GM21528 (cell line): ENCODE measurements at regions not wholly inside any gene's neighbourhood (a gene's known extent, or its start where the extent isn't known, plus 50 kb on each side); places are given as distances from the start of the nearest gene placed in this dataset.

Experiments used
- ATAC-seq: cut with Tn5 transposase; IDR thresholded peaks from one replicate; pipeline ENCODE4 v1.9.1; 2021; ENCODE audit warnings: mild to moderate bottlenecking, moderate library complexity; ENCODE audit not compliant: unreplicated experiment, low FRiP score

DNA sequence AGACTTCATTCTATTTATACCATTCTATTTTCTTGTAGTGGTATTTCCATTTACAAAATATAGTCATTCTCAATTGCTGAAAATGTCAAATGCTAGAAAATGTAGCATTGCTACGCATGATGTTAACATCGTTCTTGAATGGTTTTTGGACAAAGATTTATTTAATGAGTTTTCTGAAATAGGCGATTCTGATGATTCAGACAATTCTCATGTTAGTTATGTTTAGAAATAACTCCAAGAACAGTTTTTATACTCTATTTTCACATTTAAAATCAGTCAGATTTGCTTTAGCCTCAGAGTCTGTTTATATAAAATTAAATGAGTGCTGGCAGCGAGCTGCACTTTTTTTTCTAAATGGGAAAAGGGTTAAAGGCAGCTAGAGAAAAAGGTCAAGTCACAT, 414.8 kb upstream of the MGAT4C start:
- no peak for ATAC-seq

DNA sequence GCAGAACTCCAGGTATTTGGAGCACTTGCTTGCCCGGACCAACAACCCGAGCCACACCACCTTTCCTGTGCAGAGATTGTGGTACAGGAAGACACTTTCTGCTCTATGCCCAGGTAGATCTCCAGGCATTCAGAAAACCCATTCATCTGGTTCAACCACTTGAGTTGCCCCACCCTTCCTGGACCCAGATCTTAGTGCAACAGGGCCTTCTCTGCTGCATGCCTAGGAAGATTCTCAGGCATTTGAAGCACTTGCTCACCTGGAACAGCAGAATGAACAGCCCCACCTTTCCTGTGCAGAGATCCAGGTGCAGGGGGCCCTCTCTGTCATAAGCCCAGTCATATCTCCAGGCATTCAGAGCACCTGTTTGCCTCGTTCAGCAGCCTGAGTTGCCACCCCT, 412.8 kb upstream of the MGAT4C start:
- no peak for ATAC-seq

DNA sequence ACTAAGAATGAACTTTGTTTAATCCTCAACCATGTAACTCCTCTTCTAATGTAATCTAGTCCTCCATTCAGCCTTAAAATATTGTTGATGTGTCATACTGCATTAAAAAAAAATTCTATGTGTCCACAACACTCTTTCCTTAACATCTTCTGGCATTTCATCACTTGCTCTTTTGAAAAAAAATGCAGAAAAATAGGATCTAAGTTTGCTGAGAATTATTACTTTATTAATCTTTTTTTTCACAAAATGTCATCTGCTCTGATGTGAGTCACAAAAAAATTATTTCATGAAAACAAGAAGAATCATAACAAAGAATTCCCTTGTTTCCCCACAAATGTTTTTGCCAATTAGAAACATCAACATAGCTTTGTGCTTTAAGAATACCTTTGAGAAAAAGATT, 410.1 kb upstream of the MGAT4C start:
- no peak for ATAC-seq

DNA sequence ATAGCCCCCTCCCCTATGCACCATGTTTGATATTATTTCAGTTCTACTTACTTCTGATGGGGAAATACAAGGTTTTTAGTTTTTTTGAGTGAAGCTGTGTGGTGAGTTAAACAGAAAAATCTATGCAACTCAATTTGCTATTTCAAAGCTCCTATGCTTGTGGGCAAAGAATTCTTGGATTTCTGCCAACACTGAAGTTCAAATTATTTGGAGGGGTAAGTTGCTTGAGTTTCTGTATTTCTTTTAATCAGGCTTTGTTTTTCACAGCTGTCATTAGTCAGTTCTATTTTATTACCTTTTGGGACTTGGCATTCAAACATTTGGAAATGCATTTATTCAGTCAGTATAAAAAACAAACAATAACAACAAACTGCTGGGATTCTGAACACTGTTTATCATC, 407.5 kb upstream of the MGAT4C start:
- ATAC-seq = no peak

DNA sequence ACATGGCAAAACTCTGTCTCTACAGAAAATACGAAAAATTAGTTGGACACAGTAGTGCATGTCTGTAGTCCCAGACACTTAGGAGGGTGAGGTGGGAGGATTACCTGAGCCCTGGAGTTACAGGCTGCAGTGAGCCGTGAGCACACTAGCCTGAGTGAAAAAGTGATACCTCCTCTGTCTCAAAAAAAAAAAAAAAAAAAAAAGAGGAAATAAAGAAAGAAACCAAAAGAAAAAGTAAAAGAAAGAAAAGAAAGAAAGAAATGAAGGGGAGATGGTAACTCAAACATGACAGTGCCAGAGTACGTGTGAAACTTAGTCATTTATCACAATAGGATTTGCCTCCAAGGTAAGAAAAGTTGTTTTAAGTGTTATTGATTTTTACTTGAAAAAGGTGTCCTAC, 407.0 kb upstream of the MGAT4C start:
- ATAC-seq = no peak

DNA sequence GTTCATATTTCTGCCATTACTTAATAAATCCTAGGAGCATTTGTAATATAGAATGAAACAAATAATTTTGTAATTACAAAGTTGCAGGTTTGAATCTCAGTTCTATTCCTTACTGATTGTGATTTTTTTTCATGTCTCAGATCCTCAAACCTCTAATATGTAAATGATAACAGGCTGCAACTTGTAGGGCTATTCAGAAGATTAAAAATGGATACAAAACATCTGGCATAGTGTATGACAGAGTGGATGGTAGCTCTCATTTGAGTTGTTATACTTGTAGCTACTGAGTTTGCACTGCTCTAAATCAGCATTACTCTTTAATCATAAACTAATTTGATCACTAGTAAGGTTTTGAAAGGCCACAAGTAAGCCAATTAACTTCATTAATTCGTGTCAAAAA, 406.3 kb upstream of the MGAT4C start:
- no peak for ATAC-seq

DNA sequence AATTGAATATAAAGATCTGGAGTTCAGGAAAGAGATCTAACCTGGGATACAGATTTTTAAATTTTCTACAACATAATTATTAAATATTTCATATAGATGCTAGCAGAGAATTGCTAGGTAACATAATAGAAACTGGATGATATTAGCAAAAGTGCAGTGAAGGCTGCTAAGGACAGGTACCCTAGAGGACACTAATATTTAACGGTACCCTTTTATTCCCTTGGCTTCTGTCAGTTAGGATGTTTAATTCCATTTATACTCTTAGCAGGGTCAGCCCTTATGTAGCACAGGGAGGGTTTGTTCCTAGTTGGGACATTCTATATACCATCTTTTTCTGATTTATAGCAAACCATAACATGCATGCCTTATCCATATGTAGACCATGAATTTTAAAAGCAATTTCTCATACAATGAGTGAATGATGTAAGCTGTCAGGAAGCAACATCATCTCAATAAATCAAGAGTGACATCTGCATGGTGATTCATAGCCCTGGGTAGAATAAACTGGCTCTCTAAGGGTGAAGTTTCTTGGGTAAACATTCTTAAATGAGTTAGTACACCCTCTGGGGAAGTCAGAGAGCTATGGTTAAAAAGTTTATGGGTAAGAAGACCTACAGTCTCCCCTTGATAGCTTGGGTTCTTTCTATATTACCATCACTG, 404.4 kb upstream of the MGAT4C start:
- no peak for ATAC-seq

DNA sequence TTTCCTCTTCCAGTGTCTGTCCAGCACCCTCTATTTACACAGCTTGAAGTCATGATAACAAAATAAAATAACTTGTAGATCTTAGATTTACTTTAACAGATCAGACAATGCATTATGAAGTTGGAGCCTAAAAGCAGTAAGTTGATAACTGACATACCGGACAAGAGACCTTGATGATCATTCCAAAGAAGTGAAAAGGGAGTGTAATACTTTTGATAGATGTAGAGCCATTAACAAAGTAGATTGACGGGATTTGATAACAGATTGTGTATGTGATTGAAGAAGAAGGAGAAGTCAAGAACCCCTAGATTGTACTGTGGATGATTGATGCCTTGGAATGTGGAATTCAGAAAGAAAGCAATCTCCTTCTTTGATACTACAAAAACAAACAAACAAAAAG, 403.8 kb upstream of the MGAT4C start:
- ATAC-seq = no peak

DNA sequence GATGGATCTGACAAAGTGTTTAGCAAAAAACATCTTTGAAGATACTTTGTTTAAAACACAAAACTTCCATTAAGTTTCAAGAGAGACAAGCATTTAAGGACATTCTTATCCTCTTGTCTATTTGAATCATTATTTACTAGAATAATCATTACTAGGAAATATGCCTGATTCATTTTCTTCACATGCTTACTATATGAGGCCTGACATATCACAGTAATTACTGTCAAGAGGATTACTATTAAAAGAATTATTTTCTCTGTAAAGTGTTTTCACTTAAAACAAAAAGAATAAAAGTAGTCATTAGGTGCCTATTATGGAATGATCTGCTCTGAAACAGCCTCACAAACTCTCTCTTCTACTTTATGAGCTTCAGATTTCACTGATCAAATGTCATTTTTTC, 402.1 kb upstream of the MGAT4C start:
- ATAC-seq = no peak

DNA sequence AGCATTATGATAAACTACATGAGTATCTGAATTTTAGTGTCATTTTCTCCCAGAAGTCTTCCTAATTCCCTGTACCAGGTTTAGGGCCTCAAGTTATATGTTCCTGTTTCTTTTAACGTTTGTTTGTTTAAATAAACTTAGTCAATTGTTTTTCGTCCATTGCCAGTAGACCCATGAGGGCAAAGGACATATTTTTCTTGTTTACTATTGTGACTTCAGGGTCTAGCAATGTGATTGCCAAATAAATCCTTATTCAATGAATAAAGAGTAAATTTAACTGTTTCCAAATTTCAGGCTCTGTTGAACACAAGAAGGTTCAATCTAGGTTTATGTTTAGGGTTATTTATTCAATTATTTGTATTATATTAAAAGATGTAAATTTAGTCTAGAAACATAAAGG, 391.6 kb upstream of the MGAT4C start:
- no peak for ATAC-seq

DNA sequence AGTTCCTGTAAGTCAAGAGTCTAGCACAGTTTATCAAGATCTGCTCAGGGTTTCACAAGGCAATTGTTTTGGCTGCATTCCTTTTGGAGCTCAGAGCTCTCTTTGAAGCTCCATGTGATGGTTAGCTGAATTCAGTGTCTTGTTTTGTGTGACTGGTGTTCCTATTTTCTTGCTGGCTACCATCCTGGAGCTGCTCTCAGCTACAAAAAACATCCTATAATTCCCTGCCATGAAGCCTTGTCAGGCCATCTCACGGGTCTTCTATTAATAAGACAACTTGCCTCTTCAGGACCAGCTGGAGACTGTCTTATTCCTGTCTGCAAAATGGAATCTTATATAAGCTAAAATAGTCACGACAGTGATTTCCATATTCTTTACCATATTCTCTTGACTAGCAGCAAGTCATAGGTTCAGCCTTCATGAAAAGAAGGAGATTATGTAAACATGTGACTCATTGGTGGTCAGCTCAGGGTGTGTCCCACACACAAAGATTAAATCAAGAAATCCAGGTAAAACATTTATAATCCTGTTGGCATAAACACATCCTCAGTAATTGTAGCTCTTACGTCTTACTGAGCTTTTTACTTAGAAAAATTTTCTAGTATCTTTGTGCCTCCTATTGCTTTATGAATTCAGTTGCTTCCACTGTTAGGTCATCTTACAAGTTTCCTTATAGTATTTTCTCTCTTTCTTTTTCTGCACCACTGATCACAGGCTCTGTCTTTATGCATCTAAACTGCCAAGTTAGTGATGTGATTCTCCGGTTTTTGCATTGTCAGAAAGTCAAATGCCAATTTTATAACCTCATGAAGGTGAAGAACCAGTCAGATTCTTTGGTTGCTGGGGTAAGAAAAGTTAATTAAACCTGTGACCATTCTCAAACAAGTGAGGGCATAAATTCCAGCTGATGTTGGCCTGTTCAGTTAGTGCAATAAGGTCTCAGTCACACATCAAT, 378.5 kb upstream of the MGAT4C start:
- no peak for ATAC-seq

DNA sequence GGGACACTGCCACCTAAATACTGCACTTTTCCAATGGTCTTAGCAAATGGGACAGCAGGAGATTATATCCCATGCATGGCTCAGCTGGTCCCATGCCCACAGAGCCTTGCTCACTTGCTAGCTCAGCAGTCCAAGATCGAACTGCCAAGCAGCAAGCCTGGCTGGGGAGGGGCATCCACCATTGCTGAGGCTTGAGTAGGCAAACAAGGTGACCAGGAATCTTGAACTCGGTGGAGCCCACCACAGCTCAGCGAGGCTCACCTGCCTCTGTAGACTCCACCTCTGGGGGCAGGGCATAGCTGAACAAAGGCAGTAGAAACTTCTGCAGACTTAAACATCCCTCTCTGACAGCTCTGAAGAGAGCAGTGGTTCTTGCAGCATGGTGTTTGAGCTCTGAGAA, 370.8 kb upstream of the MGAT4C start:
- ATAC-seq = no peak

DNA sequence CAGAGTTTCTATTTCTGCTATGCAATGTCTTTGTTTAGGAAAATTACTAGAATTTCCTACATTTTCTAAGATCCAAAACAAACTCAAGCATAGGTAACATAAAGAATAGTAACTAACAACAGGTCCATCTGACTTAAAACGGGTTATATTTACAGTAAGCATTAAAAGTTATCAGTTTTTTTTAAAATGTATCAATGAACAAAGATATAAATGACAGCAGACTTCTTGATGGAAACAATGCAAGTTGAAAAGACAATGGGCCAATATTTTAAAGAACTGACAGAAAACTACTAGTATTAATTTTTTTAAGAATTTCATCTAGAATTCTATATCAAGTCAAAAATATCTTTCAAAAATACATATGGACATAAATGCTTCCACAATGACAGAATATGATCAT, 367.1 kb upstream of the MGAT4C start:
- no peak for ATAC-seq

DNA sequence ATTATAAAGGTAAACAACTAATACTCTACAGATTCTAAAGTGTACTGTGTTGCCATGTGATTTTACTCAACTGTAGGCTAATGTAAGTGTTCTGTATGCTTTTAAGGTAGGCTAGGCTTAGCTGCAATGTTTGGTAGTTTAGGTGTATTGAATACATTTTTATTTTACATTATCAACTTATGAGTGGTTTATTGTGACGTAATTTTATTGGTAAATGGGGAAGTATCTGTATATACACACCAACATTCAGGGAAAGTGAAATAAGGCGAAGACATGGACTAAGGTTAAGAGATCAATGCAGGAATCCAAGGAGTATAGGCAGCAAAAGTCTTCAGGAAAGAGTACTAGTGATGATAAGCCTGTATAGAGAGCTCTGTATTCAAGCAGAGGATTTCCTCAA, 365.8 kb upstream of the MGAT4C start:
- ATAC-seq = no peak

DNA sequence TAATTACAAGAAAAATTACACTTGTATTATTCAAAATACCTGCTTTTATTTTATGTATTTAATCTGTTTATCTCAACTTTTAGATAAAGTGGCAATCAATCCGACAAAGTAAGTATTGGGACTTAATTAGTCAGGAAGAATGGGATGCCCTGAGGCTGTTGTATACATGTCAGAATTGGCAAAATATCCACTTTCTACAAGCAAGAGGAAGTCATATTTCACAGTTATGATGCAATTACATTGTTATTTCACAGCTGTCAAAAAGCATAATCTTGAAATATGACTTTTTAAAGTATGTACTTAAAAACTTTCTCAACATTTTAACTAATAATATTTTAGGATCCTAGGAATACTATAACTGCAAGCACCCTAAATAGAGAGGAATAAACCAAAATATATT, 357.1 kb upstream of the MGAT4C start:
- ATAC-seq = no peak

DNA sequence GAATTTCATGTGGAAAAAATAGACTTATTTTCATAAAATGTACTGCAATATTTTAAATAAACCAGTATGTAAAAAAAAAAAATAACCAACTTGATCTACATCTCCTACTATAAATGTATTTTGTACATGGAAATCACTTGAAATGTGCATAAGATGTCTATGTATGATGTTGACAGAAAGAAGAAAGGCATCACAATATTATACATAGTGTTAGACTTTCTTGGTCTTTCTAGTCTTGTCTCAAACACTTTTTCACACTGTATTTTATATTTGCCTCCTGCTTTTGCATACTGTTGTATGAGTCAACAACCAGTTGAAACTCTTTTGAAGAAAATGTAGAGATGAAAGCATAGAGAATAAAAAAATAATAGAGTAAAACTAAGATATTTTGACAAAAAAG, 352.4 kb upstream of the MGAT4C start:
- no peak for ATAC-seq

DNA sequence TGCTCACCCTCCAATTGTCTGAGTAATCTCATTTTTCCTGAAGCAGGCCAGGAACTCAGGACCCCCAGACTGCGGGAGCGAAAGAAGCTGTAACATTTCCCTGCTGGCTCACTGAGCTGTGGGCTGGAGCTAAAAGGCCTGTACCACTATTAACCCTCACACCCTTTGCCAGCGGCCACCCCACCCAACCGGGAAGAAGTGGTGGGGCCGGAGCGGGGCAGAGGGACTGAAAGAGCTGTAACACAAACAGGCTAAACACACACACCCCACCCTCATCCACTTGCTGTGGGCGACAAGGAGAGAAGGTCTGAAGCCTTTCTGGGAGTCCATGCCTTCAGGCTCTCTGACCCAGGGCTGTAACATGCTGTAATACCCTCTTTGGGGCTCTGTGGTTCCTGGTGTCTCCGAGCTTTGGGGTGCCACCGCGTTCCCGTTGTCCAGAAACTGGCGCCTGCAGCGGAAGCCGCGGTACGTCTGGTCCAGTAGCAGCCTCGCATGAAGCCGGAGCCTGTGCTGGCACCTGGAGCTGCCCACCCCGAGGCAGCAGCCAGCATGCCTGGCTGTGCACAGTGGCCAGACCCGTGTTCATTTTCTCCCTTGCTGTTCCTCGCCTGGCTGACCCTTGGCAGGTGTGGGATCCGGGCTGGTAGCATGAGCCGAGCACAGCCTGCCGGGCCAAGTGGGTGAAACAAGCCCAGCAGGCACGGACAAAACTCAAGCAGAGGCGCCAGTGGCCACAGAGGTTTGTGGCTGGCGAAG, 345.5 kb upstream of the MGAT4C start:
- ATAC-seq = no peak

DNA sequence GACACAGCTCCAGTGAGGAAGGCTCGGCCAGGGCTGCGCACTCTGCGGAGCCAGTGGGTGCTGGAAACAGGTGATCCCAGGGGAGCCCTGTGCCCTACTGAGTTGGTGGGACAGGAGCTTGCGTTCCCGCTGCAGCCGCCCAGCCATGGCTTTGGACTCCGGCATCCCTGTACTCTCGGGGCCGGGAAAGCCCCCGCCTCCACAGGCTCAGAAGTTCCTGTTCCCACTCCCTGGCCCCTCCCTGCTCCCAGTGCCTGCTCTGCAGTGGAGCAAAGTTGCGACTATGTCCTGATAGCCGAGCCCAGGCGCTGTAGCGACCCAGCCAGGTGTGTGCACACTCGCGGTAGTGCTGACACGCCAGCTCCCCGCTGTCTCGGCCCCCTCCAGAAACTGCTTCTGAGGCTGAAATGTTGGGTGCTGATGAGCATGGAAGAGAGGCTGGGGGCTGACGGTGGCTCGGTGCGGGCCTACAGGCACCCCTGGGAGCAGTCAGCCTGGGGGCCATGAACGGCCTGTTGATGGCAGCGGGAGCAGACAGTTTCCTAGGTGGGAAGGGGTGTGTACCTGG, 344.6 kb upstream of the MGAT4C start:
- no peak for ATAC-seq

DNA sequence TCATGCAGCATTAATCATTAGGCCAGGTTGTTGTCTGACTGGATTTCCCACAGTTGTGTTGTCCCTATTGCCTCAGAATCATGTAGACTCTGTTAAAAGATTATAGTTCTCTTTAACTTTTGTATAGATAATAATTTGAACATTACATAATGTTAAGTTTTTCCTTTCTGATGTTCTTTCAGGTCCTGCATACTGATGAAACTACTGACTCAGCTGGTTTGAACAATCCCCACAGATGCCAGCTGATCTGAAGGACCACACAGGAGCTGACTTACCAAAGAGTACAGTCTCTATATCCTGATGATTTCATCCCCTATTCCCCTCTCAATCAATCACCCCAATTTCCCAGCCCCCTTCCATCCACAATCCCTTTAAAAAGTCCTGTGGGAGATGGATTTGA, 341.2 kb upstream of the MGAT4C start:
- ATAC-seq = no peak

DNA sequence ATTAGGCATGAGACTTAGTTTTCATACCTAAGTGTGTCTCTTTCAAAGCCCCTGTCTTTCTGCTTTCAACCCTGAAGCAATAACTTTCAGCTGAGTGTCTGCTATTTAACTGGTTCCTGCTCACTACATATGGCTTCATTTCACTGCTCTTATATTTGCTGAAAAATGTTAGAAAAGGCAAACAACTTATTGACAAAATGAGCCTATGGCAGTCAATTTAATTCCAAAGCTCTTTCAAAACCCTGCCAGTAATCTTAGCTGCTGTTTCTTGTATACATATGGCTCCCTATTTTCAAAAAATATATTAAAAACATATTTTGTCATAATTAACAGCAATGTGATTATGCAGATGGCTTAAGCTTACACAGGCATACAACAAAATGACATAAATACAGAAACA, 334.1 kb upstream of the MGAT4C start:
- no peak for ATAC-seq

DNA sequence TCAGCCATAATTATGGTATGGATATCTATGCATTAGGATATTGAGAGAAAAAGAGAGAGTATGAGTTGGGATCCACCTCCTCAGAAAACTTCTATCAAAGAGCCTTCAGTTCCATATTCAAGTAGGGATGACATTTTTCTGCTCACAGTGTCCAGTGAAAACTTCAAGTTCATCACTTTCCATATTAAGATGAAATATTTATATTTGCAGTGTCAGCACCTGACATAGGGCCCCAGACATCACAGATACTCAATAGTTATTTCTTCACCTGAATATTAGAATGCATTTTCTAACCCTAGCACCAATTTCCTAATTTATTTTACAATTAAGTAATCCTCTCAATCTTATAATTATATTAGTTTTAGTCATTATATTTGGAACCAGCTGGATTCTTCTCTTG, 318.0 kb upstream of the MGAT4C start:
- ATAC-seq = no peak
